ENCODE measurements at regions not wholly inside any gene's neighbourhood (a gene's known extent, or its start where the extent isn't known, plus 50 kb on each side); places are given as distances from the start of the nearest gene placed in this dataset.

DNA sequence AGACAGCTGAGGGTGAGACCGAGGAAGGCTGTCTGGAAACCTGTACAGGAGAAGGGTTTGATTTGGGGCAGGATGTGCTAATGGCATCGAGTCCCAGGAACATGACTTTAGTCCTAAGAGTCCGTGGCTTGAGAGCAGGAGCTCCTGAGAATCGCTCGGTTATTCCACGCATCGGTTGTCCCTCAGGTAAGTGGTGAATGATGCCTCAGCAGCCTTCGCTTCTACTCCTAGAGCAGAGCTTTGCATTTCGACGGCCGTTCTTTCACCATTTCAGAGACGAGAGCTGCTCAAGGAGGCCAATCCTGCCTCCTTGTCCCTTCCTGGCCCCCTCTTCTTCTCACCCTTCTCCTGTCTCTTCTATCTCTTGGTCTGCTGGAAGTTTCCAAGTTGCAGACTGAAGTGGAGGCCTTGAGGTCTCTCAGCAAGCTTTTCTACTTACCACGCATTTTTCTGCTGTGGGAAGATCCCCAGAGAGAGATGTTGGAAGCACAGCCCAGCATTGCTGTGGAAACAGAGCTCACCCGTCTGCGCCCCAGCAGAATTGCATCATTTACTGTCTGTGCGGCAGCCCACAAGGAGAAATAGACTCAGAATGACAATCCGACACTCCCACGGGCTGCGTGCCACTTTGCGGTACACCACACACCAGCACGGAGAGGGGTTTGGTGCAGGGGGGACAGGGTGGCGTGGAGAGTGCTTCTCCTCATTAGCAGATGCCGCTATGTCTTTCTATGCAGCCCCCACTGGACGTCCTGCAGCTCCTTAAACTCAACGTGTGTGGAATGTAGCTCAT lies 270.7 kb upstream of the C1orf174 start:
- intact Hi-C loops (cut with micrococcal nuclease) (no loop called here), dilution Hi-C loops (cut with HindIII; ENCODE audit: low sequenced_read_pairs, unreplicated experiment) (no loop called here), in situ Hi-C loops (cut with MboI; ENCODE audit: low sequenced_read_pairs) (no loop called here)
- Histone ChIP-seq H2AFZ (replicated peaks; ENCODE audit: low read length, poor library complexity) (no peak overlapping the region), H3K4me1 (ENCODE audit: control insufficient read depth, insufficient read depth, low read length) (no peaks in the 10 kb centered on the region), H3K9me3 (ENCODE audit: control insufficient read depth, insufficient read depth, low read length) (peaks cover 63% of the 10 kb centered on the region), H3K27ac (ENCODE audit: insufficient read depth, low read length) (no peak overlapping the region), H3K9ac (ENCODE audit: low read depth, low read length) (no peak overlapping the region), H3K18ac (ENCODE audit: low read depth, low read length) (no peak overlapping the region), H2BK120ac (ENCODE audit: low read depth, low read length) (no peak overlapping the region), H3K9me1 (ENCODE audit: insufficient read depth, low read length) (no peaks in the 10 kb centered on the region), H3K4me2 (ENCODE audit: low read depth, low read length) (no peak overlapping the region), H3K4me3 (ENCODE audit: insufficient read depth, low read depth, low read length) (no peak overlapping the region), H2AK5ac (ENCODE audit: low read depth, low read length) (no peak overlapping the region), H4K8ac (ENCODE audit: low read depth in 2 of 2, low read length in 2 of 2) (no peak overlapping the region), H3K56ac (ENCODE audit: extremely low read depth, insufficient read depth, low read length) (no peak overlapping the region), H3K79me1 (ENCODE audit: low read depth in 1 of 2, low read length in 2 of 2) (no peaks in the 10 kb centered on the region), H3K36me3 (ENCODE audit: control insufficient read depth, insufficient read depth, low read length) (no peaks in the 10 kb centered on the region), H2BK5ac (ENCODE audit: low read depth, low read length, poor library complexity, severe bottlenecking) (no peak overlapping the region), H4K5ac (ENCODE audit: low read depth, low read length) (no peak overlapping the region), H2BK15ac (ENCODE audit: low read depth, low read length) (no peak overlapping the region), H2BK20ac (ENCODE audit: low read depth, low read length) (no peak overlapping the region), H3K23ac (ENCODE audit: low read depth, low read length) (no peak overlapping the region), H3K4ac (ENCODE audit: low read depth, low read length) (no peak overlapping the region), H4K20me1 (ENCODE audit: insufficient read depth, low read length) (no peaks in the 10 kb centered on the region), H3K14ac (replicated peaks; ENCODE audit: low read depth, low read length) (no peak overlapping the region), H4K91ac (ENCODE audit: insufficient read depth, low read depth, low read length) (no peak overlapping the region), H2AK9ac (replicated peaks; ENCODE audit: low read depth, low read length, poor library complexity) (no peak overlapping the region), H3K27me3 (ENCODE audit: control insufficient read depth, insufficient read depth, low read length) (no peaks in the 10 kb centered on the region)
- BruUV-seq (replicated peaks): no TSS peak
- 69% methylated on average over 9 of the region's 25 CpGs; no CpG with 5 or more reads in 1 of the 2 experiments for WGBS, 2 experiments (ENCODE audit: extremely low coverage in 2 of 2, insufficient read length in 1 of 2)
- no peak for TF ChIP-seq FOS (IDR thresholded peaks at IDR 0.05; ENCODE audit: low read depth, low read length)
- no peak for TF ChIP-seq NFE2L2 (IDR thresholded peaks at IDR 0.05; ENCODE audit: low read depth, low read length)
- TF ChIP-seq MXI1 (IDR thresholded peaks at IDR 0.05; ENCODE audit: borderline replicate concordance, low read depth, low read length): no peak
- TF ChIP-seq USF2 (IDR thresholded peaks at IDR 0.05; ENCODE audit: low read depth, low read length): no peak
- TF ChIP-seq MAFK (IDR thresholded peaks at IDR 0.05; ENCODE audit: low read depth, low read length): no peak
- TF ChIP-seq BHLHE40 (IDR thresholded peaks at IDR 0.05; ENCODE audit: low read depth, low read length): no peak
- no peak for TF ChIP-seq CHD1 (IDR thresholded peaks at IDR 0.05; ENCODE audit: low read depth, low read length)
- TF ChIP-seq CEBPB (IDR thresholded peaks at IDR 0.05; ENCODE audit: low read depth, low read length): no peak
- no peak for TF ChIP-seq RFX5 (IDR thresholded peaks at IDR 0.05; ENCODE audit: low read depth, low read length)
- no peak for TF ChIP-seq MAZ (IDR thresholded peaks at IDR 0.05; ENCODE audit: borderline replicate concordance, low read depth, low read length)
- no peak for TF ChIP-seq CTCF (conservative IDR thresholded peaks at IDR 0.05; ENCODE audit: low read depth, low read length)
- no peak for TF ChIP-seq POLR2A (IDR thresholded peaks at IDR 0.05; ENCODE audit: low read depth, low read length)
- no peak for TF ChIP-seq RAD21 (IDR thresholded peaks at IDR 0.05; ENCODE audit: low read length)
- DNase-seq: no peak
- no peak for ATAC-seq (ENCODE audit: low read depth)
- ChIA-PET CTCF (no interaction called here), POLR2A (ENCODE audit: unreplicated experiment) (no interaction called here)
